PC-9 (cell line): ENCODE measurements at regions not wholly inside any gene's neighbourhood (a gene's known extent, or its start where the extent isn't known, plus 50 kb on each side); places are given as distances from the start of the nearest gene placed in this dataset.

Experiments used
- CTCF ChIP-seq: fragments of 200-600 bp; sonication (generic); conservative IDR thresholded peaks from 2 replicates; pipeline ENCODE4 v1.6.1; 2017; ENCODE audit warnings: mixed run types, antibody characterized with exemption, mild to moderate bottlenecking, moderate library complexity
- EZH2 ChIP-seq: fragments of 200-600 bp; sonication (generic); IDR thresholded peaks from 2 replicates; pipeline ENCODE4 v1.8.0; 2017; ENCODE audit warnings: antibody characterized with exemption, low read depth

- TF ChIP-seq CTCF (no peak), EZH2 (no peak)
These were observed 892.1 kb upstream of the EPHA5 start for GRCh38 chr4:66562276-66562806.
